HCT116 (cell line): ENCODE measurements at regions not wholly inside any gene's neighbourhood (a gene's known extent, or its start where the extent isn't known, plus 50 kb on each side); places are given as distances from the start of the nearest gene placed in this dataset.

Source experiments
- ATAC-seq: fragments of 200-7000 bp; cut with Tn5 transposase; 2 replicates; pipeline ENCODE4 v1.9.1; 2020; ENCODE audit warnings: mild to moderate bottlenecking, moderate library complexity
- BruUV-seq: library from RNA; stranded (reverse); fragments of 400-500 nt; replicated peaks from 2 replicates; lab custom pipeline; 2021; lab: Mats Ljungman, UMichigan
- CTCF ChIA-PET: fragments of 300-600 bp; sonication (Branson Sonifier 250); formaldehyde crosslinking; loops from one replicate; lab custom pipeline; 2021; ENCODE audit warnings: antibody characterized with exemption; lab: Charles Lee
- POLR2A ChIA-PET: fragments of 300-600, 350-600 bp; sonication (Branson Sonifier 250); formaldehyde crosslinking; loops from one replicate; lab custom pipeline; 2021; ENCODE audit warnings: antibody characterized with exemption; lab: Charles Lee
- RAD21 ChIA-PET, 2 experiments: fragments of 300-600 bp; sonication (Branson Sonifier 250); formaldehyde crosslinking; loops; one replicate each; lab custom pipeline; 2023; ENCODE audit warnings: low total read pairs in 2 of 2; ENCODE audit not compliant: uncharacterized antibody in 2 of 2, unreplicated experiment in 2 of 2, low non-redundant PET in 1 of 2; lab: Charles Lee
- DNase-seq: peaks from one replicate; pipeline ENCODE4 v3.0.0-alpha.2; 2010; ENCODE audit warnings: low read depth, low spot score
- H2AFZ ChIP-seq: fragments of 200-600 bp; shearing (Covaris generic), sonication (generic); 2 replicates; pipeline ENCODE4 v1.6.1; 2017; ENCODE audit warnings: low read depth, mixed run types, mixed read lengths, antibody characterized with exemption, low read length; ENCODE audit not compliant: poor library complexity, severe bottlenecking
- H3K27ac ChIP-seq: 2 replicates; pipeline ENCODE4 v1.5.1; 2012; ENCODE audit warnings: low read depth, low read length
- H3K27me3 ChIP-seq: fragments of 200-600 bp; sonication (generic); 2 replicates; pipeline ENCODE4 v1.6.1; 2016; ENCODE audit warnings: mixed run types, low read length, mixed read lengths; ENCODE audit not compliant: insufficient read depth
- H3K36me3 ChIP-seq, 2 experiments: fragments of 200-500 bp in 1 of 2; fragments of 200-600 bp in 1 of 2; sonication (Bioruptor generic) in 1 of 2; sonication (generic) in 1 of 2; 2 replicates each; pipeline versions ENCODE4 v1.5.1 to v1.6.1; 2014 to 2016; ENCODE audit warnings: low read length in 2 of 2, inconsistent platforms in 1 of 2, mixed read lengths in 1 of 2, mixed run types in 1 of 2; ENCODE audit not compliant: insufficient read depth in 2 of 2, control insufficient read depth in 1 of 2
- H3K4me1 ChIP-seq, 2 experiments: fragments of 200-600 bp in 1 of 2; sonication (generic) in 1 of 2; 2 replicates each; pipeline versions ENCODE4 v1.5.1 to v1.6.1; 2012 to 2017; ENCODE audit warnings: low read length in 2 of 2, inconsistent platforms in 1 of 2, mild to moderate bottlenecking in 1 of 2, mixed read lengths in 1 of 2, mixed run types in 1 of 2, moderate library complexity in 1 of 2; ENCODE audit not compliant: insufficient read depth in 2 of 2, control insufficient read depth in 1 of 2
- H3K4me2 ChIP-seq: fragments of 200-600 bp; sonication (generic); 2 replicates; pipeline ENCODE4 v1.6.1; 2017; ENCODE audit warnings: mixed run types, low read length, mixed read lengths
- H3K4me3 ChIP-seq, 2 experiments: fragments of 200-600 bp in 1 of 2; sonication (generic) in 1 of 2; replicated peaks in 1 of 2; 2 replicates each; pipeline ENCODE4 v1.5.1; 2011 to 2016; ENCODE audit warnings: low read length in 2 of 2, control low read depth in 1 of 2, low read depth in 1 of 2, mild to moderate bottlenecking in 1 of 2, mixed read lengths in 1 of 2, mixed run types in 1 of 2
- H3K79me2 ChIP-seq: fragments of 200-600 bp; sonication (generic); 2 replicates; pipeline ENCODE4 v1.6.1; 2017; ENCODE audit warnings: mild to moderate bottlenecking, mixed run types, low read length, moderate library complexity, mixed read lengths; ENCODE audit not compliant: insufficient read depth
- H3K9ac ChIP-seq: fragments of 200-600 bp; sonication (generic); 2 replicates; pipeline ENCODE4 v1.6.1; 2016; ENCODE audit warnings: low read length, mixed read lengths
- H3K9me2 ChIP-seq: fragments of 200-600 bp; sonication (generic), shearing (Covaris generic); 2 replicates; pipeline ENCODE4 v1.6.1; 2017; ENCODE audit warnings: mixed run types, mild to moderate bottlenecking, moderate library complexity; ENCODE audit not compliant: insufficient read depth
- H3K9me3 ChIP-seq, 2 experiments: fragments of 200-500 bp in 1 of 2; fragments of 200-600 bp in 1 of 2; sonication (Bioruptor generic) in 1 of 2; sonication (generic) in 1 of 2; 2 replicates each; pipeline ENCODE4 v1.6.1; 2014 to 2017; ENCODE audit warnings: low read length in 2 of 2, mixed read lengths in 2 of 2, inconsistent platforms in 1 of 2, low read depth in 1 of 2, mild to moderate bottlenecking in 1 of 2, mixed run types in 1 of 2, moderate library complexity in 1 of 2; ENCODE audit not compliant: control insufficient read depth in 1 of 2, insufficient read depth in 1 of 2
- H4K20me1 ChIP-seq: fragments of 200-600 bp; sonication (generic), shearing (Covaris generic); 2 replicates; pipeline ENCODE4 v1.6.1; 2017; ENCODE audit warnings: mixed run types, mild to moderate bottlenecking, moderate library complexity; ENCODE audit not compliant: insufficient read depth
- ATF3 ChIP-seq: IDR thresholded peaks from 2 replicates; pipeline ENCODE4 v1.6.1; 2012
- CBX3 ChIP-seq: IDR thresholded peaks from 2 replicates; pipeline ENCODE4 v1.6.1; 2012; ENCODE audit warnings: low read depth
- CEBPB ChIP-seq: IDR thresholded peaks from 2 replicates; pipeline ENCODE4 v1.6.1; 2012; ENCODE audit warnings: low read depth
- EGR1 ChIP-seq: IDR thresholded peaks from 2 replicates; pipeline ENCODE4 v1.6.1; 2012; ENCODE audit warnings: low read depth
- ELF1 ChIP-seq: IDR thresholded peaks from 2 replicates; pipeline ENCODE4 v1.6.1; 2012; ENCODE audit warnings: low read depth, borderline replicate concordance
- EZH2phosphoT487 ChIP-seq: fragments of 200-600 bp; IDR thresholded peaks from 2 replicates; pipeline ENCODE4 v1.6.1; 2018; ENCODE audit warnings: antibody characterized with exemption, borderline replicate concordance
- FOSL1 ChIP-seq: IDR thresholded peaks from 2 replicates; pipeline ENCODE4 v1.6.1; 2012; ENCODE audit warnings: low read depth
- MAX ChIP-seq: IDR thresholded peaks from 2 replicates; pipeline ENCODE4 v1.6.1; 2012
- POLR2AphosphoS5 ChIP-seq: IDR thresholded peaks from 2 replicates; pipeline ENCODE4 v1.6.1; 2011; ENCODE audit warnings: mild to moderate bottlenecking, low read depth, low read length, moderate library complexity
- REST ChIP-seq: IDR thresholded peaks from 2 replicates; pipeline ENCODE4 v1.6.1; 2012; ENCODE audit warnings: low read depth
- SIN3A ChIP-seq: IDR thresholded peaks from 2 replicates; pipeline ENCODE4 v1.6.1; 2012; ENCODE audit warnings: low read depth
- SP1 ChIP-seq: IDR thresholded peaks from 2 replicates; pipeline ENCODE4 v1.6.1; 2012; ENCODE audit warnings: low read depth
- SRF ChIP-seq: IDR thresholded peaks from 2 replicates; pipeline ENCODE4 v1.6.1; 2012; ENCODE audit warnings: low read depth
- ZBTB33 ChIP-seq: IDR thresholded peaks from 2 replicates; pipeline ENCODE4 v1.6.1; 2011; ENCODE audit warnings: mild to moderate bottlenecking, low read length, moderate library complexity; ENCODE audit not compliant: insufficient replicate concordance; ENCODE audit errors: extremely low read depth
- ZFX ChIP-seq: fragments of 450-650 bp; IDR thresholded peaks from 2 replicates; pipeline ENCODE4 v1.6.1; 2017
- intact Hi-C: fragments of 100-400 bp; cut with micrococcal nuclease; formaldehyde crosslinking; loops from 2 replicates; pipeline ENCODE4 v1.10.0; 2022

- ATAC-seq: no peak
Observed at GRCh38 chrX:47313056-47313455, 57.3 kb upstream of the ZNF157 start.

More at GRCh38 chrX:47313056-47313455, 57.3 kb upstream of the ZNF157 start:
- no peaks in the 10 kb centered on the region for H3K79me2 ChIP-seq
- no peaks in the 10 kb centered on the region for H3K36me3 ChIP-seq
- H3K27me3 ChIP-seq: no peaks in the 10 kb centered on the region
- DNase-seq: no peak
- H3K4me3 ChIP-seq: no peak overlapping the region
- H2AFZ ChIP-seq: no peak overlapping the region
- no peak overlapping the region for H3K4me2 ChIP-seq
- peaks cover 0 to 4% of the 10 kb centered on the region in 2 experiments; a peak in 2 of 4 replicates for H3K4me1 ChIP-seq
- no peak overlapping the region for H3K9ac ChIP-seq
- POLR2A ChIA-PET: interaction anchor here (1.0 kb wide), 1 partner anchor 95 kb away, joined by 3 read pairs; no protein-coding TSS in a partner anchor
- H3K27ac ChIP-seq: no peak overlapping the region
- no TSS peak for BruUV-seq
- H3K9me3 ChIP-seq: no peaks in the 10 kb centered on the region
- H4K20me1 ChIP-seq: no peaks in the 10 kb centered on the region
- RAD21 ChIA-PET: interaction anchor here in 1 of 2 experiments (0.9 kb wide), 1 partner anchor 94 kb away, joined by 6 read pairs; no protein-coding TSS in a partner anchor
- CTCF ChIA-PET: interaction anchor here (1.6 to 1.7 kb wide), 2 partner anchors 28 to 71 kb away, joined by 5 read pairs; no protein-coding TSS in a partner anchor
- H3K9me2 ChIP-seq: no peaks in the 10 kb centered on the region
- intact Hi-C loops: loop anchor here (5.0 kb wide), 1 partner anchor 96 kb away; the partner anchor contains the start of gene CDK16
- TF ChIP-seq SRF (no peak), EZH2phosphoT487 (no peak), CBX3 (no peak), EGR1 (no peak), SIN3A (no peak), MAX (no peak), ATF3 (no peak), POLR2AphosphoS5 (no peak), FOSL1 (no peak), CEBPB (no peak), ZFX (no peak), SP1 (no peak), REST (no peak), ZBTB33 (no peak), ELF1 (no peak)
